Brain microvascular endothelial cell (primary cell): ENCODE measurements at regions not wholly inside any gene's neighbourhood (a gene's known extent, or its start where the extent isn't known, plus 50 kb on each side); places are given as distances from the start of the nearest gene placed in this dataset.

Experiments used
- DNase-seq: peaks from one replicate; pipeline ENCODE4 v3.0.0-alpha.2; 2020
- H3K27ac ChIP-seq: fragments of 250-450 bp; sonication (Bioruptor Pico); 2 replicates; pipeline ENCODE4 v1.5.1; 2020; ENCODE audit warnings: mild to moderate bottlenecking, moderate library complexity
- H3K27me3 ChIP-seq: fragments of 250-450 bp; sonication (Bioruptor Pico); replicated peaks from 2 replicates; pipeline ENCODE4 v1.5.1; 2020; ENCODE audit warnings: mild to moderate bottlenecking
- H3K36me3 ChIP-seq: fragments of 250-450 bp; sonication (Bioruptor Pico); replicated peaks from 2 replicates; pipeline ENCODE4 v1.5.1; 2020; ENCODE audit warnings: mild to moderate bottlenecking
- H3K4me3 ChIP-seq: 2 replicates; pipeline ENCODE4 v1.5.1; 2011; ENCODE audit warnings: low read depth, mild to moderate bottlenecking, control low read depth, low read length, moderate library complexity
- CTCF ChIP-seq: IDR thresholded peaks from 2 replicates; pipeline ENCODE4 v1.5.1; 2011; ENCODE audit warnings: low read depth, mild to moderate bottlenecking, moderate library complexity, low read length, control low read depth, inconsistent platforms; ENCODE audit errors: missing control alignments
- in situ Hi-C: cut with HindIII; loops from 2 replicates; pipeline ENCODE4 v1.10.0; 2017; ENCODE audit warnings: low sequenced_read_pairs, low pct_ligation_motif_present

- in situ Hi-C loops: no loop called here
These were observed 167.0 kb upstream of the B3GAT1 start for GRCh38 chr11:134578807-134579723.

DNA sequence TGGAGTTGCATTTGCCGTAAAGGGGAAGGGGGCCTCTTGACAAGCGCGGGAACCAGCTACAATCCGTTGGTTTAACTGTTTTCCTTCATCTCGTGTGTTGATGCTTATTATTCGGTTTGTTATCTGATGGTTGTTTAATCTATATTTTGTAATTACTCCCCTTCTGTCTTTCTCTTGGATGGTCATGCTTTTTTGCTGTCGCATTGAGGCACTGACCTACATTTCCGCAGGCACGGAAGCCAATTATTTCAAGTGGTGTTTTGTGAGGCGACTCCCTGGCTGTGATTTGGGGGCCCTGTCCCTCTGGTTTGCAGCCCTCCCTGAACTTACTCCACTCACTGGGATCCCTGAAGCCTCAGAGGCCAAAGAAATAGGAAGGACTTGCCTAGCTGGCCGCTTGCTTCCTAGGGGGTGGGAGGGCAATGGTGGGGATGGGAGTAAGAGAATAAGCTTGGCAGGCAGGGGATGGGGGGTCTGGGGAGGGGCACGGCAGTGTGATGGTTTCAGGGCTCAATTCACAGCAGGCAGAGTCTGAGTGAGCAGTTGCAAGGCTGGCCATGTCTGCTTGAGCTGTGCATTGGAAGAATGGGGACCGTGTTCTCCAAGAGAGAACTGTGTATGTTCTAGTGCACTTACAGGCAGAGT is 165.8 kb upstream of the B3GAT1 start:
- in situ Hi-C loops: no loop called here
- no peaks in the 10 kb centered on the region for H3K27me3 ChIP-seq

More at GRCh38 chr11:134578807-134579723, 167.0 kb upstream of the B3GAT1 start:
- no peak overlapping the region for H3K27ac ChIP-seq
- no peaks in the 10 kb centered on the region for H3K27me3 ChIP-seq
- no peak overlapping the region for H3K4me3 ChIP-seq
- no peaks in the 10 kb centered on the region for H3K36me3 ChIP-seq
- TF ChIP-seq CTCF: no peak
- no peak for DNase-seq

DNA sequence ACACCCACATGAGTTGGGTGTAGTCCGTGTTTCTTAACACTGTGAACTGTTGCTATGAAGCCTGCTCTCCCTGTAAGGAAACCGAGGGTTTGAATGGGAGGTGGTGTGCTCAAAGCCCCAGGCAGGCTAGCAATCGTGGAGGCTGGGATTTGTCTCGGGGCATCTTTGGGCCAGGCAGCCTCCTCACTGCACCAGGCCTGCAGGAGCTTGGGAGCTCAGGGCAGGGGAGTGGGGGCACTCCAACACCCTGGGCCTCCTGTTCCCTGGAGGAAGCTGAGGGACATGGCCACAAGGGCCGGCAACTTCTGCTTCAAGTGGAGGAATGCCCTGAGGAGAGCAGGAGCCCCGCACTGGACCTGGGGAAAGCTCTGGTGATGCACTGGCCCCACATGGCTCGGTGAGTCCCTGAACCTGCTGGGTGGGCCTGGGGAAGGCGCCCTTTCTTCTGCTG is 164.7 kb upstream of the B3GAT1 start:
- in situ Hi-C loops: no loop called here
- Histone ChIP-seq H3K27ac (no peak overlapping the region), H3K27me3 (no peaks in the 10 kb centered on the region), H3K36me3 (no peaks in the 10 kb centered on the region), H3K4me3 (no peak overlapping the region)
- no peak for DNase-seq
- TF ChIP-seq CTCF: no peak

More for the DNA sequence above, 165.8 kb upstream of the B3GAT1 start:
- H3K36me3 ChIP-seq: no peaks in the 10 kb centered on the region
- no peak for TF ChIP-seq CTCF
- DNase-seq: no peak
- H3K4me3 ChIP-seq: no peak overlapping the region
- no peak overlapping the region for H3K27ac ChIP-seq

DNA sequence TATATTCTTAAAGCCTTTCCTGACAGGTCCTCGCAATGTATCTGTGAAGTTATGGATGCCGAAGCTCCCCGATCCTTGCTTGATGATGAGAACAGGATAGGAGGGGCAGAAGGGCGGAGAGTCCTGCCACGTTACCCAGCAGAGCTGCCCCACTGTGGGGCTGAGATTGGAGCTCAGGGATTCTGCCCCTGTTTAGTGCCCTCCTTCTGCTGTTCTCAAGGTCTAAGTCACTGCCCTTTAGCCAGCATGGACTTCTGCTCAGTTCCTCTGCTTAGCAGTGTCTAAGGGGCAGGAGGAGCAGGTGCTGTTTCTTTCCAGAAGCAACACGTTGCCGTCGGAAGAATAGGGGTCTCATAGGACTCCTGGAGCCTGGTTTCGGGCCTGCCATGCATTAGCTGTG is 164.2 kb upstream of the B3GAT1 start:
- in situ Hi-C loops: no loop called here
- no peak for TF ChIP-seq CTCF
- no peaks in the 10 kb centered on the region for H3K36me3 ChIP-seq

DNA sequence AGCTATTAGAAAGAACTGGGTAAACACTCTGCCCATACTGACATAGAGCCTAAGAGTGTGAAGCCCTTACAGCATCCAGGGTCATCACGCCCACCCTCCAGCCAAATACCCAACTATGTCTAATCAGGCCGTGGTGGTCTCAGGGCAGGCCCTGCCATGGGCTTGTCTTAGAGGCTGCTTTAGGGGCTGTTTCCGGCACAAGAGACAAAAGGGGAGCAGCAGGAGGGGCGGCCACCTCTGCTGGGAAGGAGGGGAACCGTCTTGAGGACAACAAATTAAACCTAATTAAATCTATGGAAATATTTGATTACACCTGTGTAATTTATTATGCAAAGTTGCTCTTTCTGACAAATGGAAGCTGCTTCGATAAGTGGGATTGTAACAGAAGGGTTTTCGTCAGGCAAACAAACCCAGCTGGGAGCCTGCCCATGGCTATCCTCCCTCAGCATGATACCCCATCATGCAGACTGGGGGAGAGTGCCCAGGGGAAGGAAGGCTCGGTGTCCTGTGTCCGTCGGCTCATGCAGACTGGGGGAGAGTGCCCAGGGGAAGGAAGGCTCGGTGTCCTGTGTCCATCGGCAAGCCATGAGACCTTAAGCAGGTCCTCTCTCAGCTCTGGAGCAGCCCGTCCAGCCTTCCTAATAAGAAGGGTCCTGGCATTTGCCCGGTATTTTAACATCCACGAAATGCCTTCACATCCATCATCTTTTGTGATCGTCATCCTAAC is 163.6 kb upstream of the B3GAT1 start:
- DNase-seq: no peak
- no peaks in the 10 kb centered on the region for H3K36me3 ChIP-seq
- in situ Hi-C loops: no loop called here
- no peak overlapping the region for H3K27ac ChIP-seq
- no peak for TF ChIP-seq CTCF
- H3K27me3 ChIP-seq: no peaks in the 10 kb centered on the region
- H3K4me3 ChIP-seq: no peak overlapping the region

More for the DNA sequence above, 164.2 kb upstream of the B3GAT1 start:
- Histone ChIP-seq H3K27me3 (no peaks in the 10 kb centered on the region), H3K27ac (no peak overlapping the region), H3K4me3 (no peak overlapping the region)
- no peak for DNase-seq
